ENCODE measurements at regions not wholly inside any gene's neighbourhood (a gene's known extent, or its start where the extent isn't known, plus 50 kb on each side); places are given as distances from the start of the nearest gene placed in this dataset.

DNA sequence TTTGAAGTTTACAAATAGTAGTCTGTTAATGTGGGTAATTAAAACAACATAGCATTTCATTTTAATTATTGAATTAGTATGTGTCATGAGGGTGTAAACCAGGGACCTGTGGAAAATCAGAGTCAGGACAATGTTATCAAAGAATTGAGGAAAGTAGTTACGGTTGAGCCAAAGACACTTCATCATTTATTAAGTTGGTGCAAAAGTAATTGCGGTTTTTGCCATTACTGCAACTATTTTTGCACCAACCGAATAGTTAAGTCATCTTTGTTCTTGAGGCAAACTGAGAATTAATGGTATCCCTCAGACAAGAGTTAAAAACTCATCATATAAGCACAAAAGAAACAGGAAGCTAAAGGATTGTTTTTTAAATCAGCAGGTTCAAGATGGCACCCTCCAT, 593.7 kb downstream of the KCNJ2 start:
- no peak overlapping the region for H3K4me3 ChIP-seq (ENCODE audit: low read depth, low read length)
- no peak for TF ChIP-seq CTCF (conservative IDR thresholded peaks at IDR 0.05; ENCODE audit: low read depth, low read length)
- no peak for DNase-seq (ENCODE audit: low read depth)

- DNase-seq (ENCODE audit: low read depth) = peak; percentile 77
- H3K4me3 ChIP-seq (ENCODE audit: low read depth, low read length) = no peak overlapping the region
- peak; percentile 73 for TF ChIP-seq CTCF (conservative IDR thresholded peaks at IDR 0.05; ENCODE audit: low read depth, low read length)
Observed at GRCh38 chr17:70767102-70767701, 597.9 kb downstream of the KCNJ2 start.

DNA sequence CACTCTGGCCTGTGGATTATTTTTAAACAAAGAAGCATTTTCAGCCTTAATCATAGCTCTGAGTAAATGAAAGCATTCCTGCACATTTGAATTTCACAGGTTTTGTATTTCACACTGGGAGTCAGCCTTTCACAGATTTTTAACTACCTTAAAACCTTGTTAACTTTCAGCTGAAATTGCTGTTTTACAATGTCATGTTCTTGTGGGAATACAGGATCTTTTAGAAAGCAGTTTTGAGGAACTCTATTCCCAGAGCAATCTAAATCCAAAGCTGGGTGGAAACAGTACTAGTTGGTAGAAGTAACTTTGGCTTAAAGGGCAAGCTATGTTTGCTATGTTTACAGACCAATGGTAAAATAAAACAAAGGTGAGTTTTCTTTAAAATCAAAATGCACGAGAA, 600.6 kb downstream of the KCNJ2 start:
- TF ChIP-seq CTCF (conservative IDR thresholded peaks at IDR 0.05; ENCODE audit: low read depth, low read length) = no peak
- DNase-seq (ENCODE audit: low read depth) = no peak
- H3K4me3 ChIP-seq (ENCODE audit: low read depth, low read length) = no peak overlapping the region

- no peak overlapping the region for H3K4me3 ChIP-seq (ENCODE audit: low read depth, low read length)
- no peak for DNase-seq (ENCODE audit: low read depth)
- no peak for TF ChIP-seq CTCF (conservative IDR thresholded peaks at IDR 0.05; ENCODE audit: low read depth, low read length)
Observed at GRCh38 chr17:70771804-70772386, 602.6 kb downstream of the KCNJ2 start.

DNA sequence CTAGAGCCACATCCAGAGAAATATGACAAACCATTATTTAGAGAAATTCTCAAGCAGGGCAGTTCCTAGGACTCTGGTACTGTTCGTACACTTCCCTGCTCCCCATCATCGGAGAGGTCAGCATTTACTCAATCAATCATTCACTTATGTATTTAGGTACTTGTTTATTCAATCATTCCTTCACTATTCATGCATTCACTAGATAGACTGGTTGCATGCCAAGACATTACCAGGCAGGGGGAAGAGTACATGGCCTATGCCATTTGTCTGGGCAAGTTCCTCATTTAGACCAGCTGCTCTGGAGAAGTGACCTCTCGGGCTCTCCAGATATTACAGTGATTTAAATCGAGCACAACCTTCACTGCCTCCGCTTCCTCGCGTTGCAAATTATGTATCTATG, 603.4 kb downstream of the KCNJ2 start:
- no peak overlapping the region for H3K4me3 ChIP-seq (ENCODE audit: low read depth, low read length)
- no peak for TF ChIP-seq CTCF (conservative IDR thresholded peaks at IDR 0.05; ENCODE audit: low read depth, low read length)
- DNase-seq (ENCODE audit: low read depth) = no peak

- DNase-seq (ENCODE audit: low read depth) = no peak
- no peak for TF ChIP-seq CTCF (conservative IDR thresholded peaks at IDR 0.05; ENCODE audit: low read depth, low read length)
- H3K4me3 ChIP-seq (ENCODE audit: low read depth, low read length) = no peak overlapping the region
Observed at GRCh38 chr17:70773258-70773657, 603.9 kb downstream of the KCNJ2 start.
